Fibroblast of skin of abdomen (primary cell): ENCODE measurements at regions not wholly inside any gene's neighbourhood (a gene's known extent, or its start where the extent isn't known, plus 50 kb on each side); places are given as distances from the start of the nearest gene placed in this dataset.
"Not testable (repeated sequence)": the region's sequence is repeated elsewhere in the genome, so short reads cannot be mapped to it uniquely, and the experiment has no call there.

Experiments
- DNase-seq: peaks from one replicate; pipeline ENCODE4 v3.0.0-alpha.2; 2013

DNA sequence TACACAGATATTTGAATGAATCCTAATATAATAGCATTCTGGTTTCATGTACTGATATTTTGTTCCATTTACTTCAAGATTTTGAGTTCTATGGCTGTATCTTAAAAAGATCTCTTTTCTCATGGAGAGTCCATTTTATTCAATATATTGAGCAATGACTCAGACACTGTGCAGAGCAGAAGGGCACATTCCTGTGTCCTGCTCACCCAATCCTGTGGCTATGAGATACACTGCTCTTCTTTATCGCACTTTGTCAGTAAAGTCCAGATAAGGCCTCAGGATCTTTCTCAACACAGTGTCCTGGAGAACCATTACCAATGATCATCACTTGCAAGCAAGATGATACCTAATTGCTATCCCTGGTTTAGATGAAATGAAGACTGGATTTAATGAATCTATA is 155.0 kb downstream of the CYSLTR2 start:
- DNase-seq = peak; percentile 28

DNA sequence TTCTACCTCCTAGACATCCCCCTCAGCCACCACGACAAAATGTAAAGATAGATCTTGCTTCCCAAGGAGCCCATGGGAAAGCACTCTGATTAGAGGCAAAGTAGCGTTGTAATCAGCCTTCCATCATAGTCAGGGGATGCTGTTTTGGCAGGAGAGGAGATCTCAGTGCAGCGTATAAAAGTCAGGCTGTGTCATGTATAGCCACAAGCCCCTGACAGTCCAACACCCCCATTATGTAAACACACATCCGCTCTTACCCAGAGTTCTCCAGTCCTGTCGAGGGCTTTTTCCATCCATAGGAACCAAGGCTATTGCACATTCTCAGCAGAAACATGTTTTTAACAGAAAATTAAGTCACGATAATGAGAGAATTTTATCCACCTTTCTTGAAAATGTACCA is 156.3 kb downstream of the CYSLTR2 start:
- no peak for DNase-seq

DNA sequence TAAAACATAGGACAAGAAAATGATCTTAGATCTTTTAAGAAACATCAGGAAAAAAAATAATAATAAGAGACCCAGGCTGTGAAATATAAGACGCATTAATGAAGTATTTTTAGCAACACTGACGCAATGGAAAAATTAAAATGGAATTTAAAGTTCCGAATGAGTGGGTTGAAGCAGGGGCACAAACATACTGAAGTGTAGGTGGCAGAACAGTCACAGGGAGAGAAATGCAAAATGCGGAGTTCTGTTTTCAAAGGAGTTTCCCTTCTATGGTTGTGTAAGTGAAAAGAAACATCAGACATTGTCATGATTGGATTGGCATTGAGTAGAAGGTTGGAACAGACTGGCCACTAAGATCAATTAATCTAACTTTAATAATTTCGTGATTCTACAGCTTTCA is 159.8 kb downstream of the CYSLTR2 start:
- no peak for DNase-seq

DNA sequence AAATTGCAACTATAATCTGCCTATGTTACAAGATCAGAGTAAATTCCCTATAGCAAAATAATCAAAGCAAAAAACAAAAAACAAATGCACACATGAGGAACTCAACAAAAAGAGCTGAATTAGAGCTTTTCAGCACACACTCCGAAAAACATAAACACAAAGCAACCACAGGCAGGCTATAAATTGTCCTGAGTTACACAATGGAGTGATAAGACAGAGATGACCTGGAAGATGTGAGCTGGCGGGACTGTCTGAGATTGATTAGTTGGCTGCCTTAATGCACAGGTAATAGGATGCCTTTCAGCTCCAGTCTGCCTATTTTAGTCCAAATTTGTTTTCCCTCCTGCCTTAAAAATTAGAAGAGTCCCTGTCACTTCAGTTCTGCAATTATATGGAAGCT is 159.0 kb upstream of the FNDC3A start:
- DNase-seq = no peak

DNA sequence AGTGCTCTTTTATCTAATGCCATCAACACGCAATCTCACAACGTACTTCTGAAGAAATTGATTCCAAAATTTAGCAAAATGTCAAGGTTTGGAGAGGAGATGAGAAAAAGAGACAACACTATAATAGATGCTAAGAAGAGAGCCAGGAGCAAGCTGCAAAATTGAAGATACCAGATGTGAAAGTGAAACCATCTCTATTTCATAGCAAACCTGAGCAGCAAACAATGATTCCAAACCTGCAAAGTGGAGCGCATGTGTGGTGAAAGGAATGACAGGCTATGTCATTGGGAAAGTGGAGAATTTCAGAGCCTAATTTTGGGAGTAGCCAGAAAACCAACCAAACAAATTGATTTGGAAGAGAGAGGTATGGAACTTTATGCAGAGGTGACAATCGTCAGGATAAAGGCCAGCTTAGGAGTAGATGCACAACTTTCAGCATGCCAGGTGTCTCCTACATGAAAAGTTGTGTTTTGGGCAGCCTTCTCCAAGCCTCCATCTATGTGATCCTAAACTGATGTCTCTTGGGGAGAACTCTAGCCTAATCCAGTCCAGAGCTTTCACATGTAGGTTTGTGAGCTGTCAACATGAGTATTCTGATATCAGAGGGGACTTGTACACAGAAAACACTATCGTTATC is 158.4 kb upstream of the FNDC3A start:
- DNase-seq = no peak

DNA sequence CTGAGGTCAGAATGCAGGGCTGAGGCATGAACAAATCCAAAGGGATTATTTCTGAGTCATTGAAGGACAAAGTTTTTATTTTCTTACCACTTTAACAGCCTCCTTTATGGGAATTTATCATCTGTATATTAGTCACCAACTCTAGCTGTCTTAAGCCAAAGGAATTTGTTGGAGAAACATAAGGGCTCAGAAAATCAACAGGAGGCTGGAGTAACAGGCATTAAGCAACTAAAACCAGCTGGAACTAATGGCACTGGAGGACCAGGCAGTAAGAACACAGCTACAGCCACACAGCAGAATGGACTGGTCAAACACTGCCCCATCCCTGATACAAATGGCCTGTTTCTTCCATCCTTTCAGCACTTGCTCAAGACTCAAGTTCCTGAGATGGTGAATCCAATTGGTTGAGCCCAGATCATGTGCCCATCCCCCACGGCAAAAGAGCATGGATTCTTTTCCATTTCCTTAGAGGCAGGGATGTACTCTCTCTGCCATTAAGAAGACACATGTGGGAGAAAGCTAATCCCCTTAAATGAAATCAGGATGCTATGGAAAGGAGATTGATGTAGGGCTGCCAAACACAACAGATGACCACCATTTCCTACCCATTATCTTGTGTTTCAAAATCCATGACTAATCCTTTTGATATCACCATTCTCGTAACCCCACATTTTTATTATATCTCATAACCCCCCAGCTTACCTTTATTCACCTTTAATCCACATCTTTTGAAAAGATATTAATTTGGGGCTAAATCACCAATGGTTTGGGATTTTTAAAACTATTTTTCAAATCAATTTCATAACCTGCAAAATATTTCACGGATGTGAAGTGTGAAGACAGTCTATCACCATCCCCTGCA is 157.0 kb upstream of the FNDC3A start:
- peak; percentile 92 for DNase-seq

DNA sequence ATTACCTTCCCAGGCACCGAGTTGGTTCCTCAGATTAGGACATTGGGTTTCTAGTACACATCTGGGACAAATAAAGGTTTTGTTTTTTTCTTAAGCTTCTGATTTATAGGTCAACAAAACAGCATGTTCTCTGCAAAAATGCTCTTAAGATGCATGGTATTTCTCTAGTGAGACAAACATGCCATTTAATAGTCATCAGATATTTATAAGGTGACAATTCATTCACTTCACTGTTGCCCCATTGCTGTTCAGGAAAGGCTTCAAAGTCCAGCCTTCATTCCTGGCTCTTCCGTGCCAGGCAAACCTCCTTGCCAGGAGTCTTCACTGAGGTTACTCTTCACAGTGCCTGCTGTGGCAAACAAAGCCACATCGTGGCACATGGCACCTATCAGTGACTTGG is 156.3 kb upstream of the FNDC3A start:
- no peak for DNase-seq

DNA sequence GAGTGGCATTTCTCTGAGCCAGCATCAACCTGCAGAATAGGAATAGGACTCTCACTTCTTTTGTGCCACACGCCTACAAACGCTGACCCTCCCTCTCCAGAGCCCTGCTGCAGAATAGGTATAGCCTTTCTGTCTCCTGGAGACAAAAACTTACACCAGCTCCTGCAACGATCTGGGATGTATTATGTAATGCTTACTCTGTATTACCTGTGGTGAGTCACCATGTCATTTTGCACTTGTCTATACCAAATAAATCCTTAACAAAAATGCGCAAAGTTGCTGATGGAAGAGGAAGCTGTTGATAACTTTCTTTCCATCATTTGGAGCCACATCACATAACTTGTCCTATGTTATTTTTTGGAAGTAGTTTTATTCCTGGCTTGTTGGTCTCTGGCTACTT is 155.8 kb upstream of the FNDC3A start:
- no peak for DNase-seq

DNA sequence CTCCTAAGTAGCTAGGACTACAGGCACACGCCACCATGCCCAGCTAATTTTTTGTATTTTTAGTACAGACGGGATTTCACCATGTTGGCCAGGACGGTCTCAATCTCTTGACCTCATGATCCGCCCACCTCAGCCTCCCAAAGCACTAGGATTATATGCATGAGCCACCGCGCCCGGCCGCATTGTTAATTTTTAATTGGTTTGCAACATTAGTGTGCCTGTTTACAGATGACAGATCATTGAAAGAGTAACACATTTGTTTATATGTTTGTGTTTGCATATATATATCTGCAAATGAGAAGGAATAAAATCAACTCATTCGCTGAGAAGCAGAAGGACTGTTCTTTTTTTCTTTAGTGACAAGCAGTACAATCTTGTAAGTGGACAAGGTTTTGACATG is 152.2 kb upstream of the FNDC3A start:
- DNase-seq = not testable (repeated sequence)

DNA sequence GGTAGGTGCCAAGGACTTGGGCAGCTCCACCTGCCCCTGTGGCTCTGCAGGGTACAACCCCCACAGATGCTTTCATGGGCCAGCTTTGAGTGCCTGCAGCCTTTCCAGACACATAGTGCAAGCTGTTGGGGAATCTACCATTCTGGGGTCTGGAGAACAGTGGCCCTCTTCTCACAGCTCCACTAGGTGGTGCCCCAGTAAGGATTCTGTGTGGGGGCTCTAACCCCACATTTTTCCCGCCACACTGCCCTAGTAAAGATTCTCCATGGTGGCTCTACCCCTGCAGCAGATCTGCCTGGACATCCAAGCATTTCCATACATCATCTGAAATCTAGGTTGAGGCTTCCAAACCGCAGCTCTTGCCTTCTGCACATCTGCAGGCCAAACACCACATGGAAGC is 149.7 kb upstream of the FNDC3A start:
- no peak for DNase-seq

DNA sequence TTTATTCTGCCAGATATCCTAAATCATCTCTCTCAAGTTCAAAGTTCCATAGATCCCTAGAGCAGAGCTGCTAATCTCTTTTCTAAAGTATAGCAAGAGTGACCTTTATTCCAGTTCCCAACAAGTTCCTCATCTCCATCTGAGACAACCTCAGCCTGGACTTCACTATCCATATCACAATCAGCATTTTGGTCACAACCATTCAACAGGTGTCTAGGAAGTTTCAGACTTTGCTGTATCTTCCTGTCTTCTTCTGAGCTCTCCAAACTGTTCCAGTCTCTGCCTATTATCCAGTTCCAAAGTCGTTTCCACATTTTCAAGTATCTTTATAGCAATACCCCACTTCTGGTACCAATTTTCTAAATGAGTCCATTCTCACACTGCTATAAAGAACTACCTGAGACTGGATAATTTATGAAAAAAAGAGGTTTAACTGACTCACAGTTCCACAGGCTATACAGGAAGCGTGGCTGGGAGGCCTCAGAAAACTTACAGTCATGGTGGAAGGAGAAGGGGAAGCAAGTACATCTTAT is 148.7 kb upstream of the FNDC3A start:
- not testable (repeated sequence) for DNase-seq

DNA sequence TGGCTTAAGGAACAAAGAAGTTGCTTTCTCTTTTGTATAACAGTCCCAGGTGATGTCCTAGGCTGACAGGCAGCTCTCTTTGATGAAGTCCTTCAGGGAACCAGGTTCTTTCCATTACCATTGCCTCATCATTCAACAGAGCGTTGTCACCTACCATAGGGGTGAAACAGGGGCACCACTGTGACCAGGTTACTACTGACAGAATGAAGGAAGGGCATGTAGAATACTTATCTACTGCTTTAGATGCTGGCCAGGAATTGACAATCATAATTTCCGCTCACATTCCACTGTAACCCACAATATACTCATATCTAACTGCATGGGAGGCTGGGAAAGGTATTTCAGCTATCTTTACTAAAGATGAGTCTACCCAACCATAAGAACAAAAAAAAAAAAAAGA is 148.0 kb upstream of the FNDC3A start:
- no peak for DNase-seq

DNA sequence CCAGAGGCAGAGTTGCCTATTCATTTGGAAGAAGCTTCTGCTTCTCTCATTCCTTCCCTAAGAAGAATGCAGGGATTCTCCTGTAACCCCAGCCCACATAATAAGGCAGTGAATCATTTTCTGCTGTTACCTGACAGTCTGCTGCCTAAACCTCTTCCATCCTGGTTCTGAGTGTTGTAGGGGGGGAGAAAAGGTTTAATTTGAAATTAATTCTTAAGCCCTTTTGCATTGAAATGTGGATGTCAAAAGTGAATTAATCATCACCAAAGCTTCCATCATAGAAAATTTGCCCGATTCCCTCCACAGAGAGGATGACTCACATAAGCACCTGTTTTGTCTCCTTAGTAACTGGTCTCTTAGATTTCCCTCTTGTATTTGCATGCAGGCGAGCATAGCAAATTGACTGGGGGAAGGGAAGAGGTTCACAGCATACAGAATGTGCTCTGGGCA is 146.7 kb upstream of the FNDC3A start:
- no peak for DNase-seq

DNA sequence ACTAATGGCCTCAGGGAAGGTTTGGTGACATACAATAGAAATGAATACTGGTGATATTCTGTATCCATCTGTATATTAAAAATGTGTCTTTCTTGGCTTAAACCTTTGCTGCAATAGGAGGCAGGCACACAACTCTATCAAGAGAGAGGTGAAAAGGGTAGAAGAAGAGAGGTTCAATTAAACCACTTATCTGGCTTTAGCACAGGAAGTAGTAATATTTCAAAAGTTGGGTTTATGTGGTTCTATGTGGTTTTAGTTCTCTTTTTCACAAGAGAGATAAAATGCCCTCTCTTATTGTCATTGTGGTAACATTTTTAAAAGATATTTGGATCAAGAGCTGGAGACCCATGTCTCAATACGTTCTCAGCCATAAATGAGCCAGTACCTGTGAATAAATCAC is 146.2 kb upstream of the FNDC3A start:
- DNase-seq = no peak

DNA sequence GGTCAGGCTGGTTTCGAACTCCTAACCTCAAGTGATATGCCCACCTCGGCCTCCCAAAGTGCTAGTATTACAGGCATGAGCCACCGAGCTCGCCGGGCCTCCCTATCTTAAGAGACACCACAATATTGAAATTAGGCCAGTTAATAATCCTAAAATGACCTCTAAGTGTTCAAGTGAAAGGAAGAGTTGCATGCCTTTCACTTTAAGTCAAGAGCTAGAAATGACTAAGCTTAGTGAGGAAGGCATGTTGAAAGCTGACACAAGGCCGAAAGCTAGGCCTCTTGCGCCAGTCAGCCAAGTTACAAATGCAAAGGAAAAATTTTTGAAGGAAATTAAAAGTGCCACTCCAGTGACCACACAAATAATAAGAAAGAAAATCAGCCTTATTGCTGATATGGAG is 144.5 kb upstream of the FNDC3A start:
- no peak for DNase-seq

DNA sequence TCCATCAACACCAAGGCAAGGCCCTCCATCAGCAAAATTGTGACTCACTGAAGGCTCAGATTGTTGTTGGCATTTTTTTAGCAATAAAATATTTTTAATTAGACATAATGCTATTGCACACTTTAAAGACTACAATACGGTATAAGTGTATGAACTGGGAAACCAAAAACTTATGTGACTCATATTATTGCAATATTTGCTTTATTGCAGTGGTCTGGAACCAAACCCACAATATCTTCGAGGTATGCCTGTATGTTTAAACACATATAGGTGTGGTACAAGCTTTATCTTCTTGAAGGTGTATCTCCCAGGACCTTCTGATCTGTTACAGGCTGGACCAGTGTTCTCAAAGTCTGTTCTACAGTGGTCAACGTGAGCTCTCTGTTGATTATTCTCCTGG is 142.3 kb upstream of the FNDC3A start:
- no peak for DNase-seq

DNA sequence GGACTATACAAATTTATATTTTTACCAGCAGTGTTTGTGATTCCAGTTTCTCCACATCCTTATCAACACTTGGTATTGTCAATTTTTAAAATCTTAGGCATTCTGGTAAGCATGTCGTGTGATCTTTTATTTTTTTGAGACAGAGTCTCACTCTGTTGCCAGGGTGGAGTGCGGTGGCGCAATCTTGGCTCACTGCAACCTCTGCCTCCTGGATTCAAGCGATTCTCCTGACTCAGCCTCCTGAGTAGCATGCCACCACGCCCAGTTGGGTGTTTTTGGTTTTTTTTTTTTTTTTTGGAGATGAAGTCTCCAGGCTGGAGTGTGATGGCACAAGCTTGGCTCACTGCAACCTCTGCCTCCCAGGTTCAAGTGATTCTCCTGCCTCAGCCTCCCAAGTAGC is 140.4 kb upstream of the FNDC3A start:
- not testable (repeated sequence) for DNase-seq

DNA sequence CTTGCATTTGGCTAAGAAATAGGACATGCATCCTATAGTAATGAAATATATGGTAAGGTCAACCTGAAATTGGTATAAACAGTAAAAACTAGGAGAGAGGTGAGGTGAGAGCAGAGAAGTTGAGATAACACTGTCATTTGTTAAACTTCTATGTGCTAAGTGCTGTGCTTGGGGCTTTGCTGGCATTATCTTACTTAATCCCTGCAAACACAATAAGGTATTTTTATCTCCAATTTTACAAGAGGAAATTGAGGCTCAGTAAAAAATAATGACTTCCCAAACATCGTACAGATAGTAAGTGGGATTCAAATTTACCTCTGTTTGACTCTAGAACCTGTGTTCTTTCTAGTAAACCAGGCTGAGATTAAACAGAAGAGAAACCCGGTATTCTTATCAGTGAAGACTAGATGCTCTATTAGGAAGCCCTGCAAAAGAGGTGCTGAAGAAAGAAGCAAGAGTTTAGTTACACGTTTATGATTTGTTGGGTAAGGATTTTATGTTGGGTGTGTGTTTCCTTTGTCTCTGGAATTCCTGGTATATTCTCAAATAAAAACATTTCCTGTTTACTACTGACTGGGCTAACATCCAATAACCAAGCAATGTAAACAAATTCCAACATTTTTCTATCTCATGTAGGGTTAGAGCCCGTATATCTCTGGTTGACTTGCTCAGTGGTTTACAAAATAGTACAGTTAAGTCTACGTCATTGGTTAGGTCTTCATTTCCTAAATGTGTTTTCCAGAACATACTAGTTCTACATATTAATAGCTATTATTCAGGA is 137.3 kb upstream of the FNDC3A start:
- DNase-seq = no peak

DNA sequence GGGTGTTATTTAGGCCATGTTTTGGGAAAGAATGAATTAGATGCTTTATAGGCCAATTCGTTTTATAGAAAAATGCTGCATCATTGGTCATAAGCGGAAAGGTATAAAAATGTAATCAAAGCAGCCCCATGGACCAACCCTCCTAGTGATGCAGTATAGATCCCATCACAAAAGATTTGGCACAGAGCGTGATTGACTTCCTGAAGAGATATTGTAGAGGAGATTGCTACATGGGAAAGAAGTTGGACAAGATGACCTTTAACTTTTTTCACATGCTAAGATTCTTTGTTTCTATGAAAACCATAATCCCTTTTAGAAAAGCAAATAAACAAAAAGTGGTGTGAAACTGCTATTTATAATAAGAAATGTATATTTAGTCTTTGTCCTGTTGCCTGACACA is 136.5 kb upstream of the FNDC3A start:
- DNase-seq = no peak

DNA sequence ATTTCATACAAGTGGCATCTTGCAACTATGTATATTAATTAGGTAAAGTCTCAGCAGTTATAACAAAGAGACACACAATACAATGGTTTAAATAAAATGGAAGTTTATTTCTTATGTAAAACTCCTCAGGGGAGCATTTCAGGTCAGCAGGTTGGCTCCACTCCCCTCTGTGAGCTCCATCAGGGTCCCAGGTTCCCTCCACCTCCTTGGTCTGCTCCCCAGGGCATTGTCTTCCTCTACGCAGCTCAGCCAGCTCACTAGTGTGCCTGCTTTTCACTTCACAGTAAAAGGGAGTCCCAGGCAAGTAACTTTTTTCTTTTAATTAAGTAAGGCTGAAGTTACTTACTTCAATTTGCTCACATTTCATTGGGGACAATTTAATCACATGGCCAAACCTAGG is 135.3 kb upstream of the FNDC3A start:
- DNase-seq = no peak

DNA sequence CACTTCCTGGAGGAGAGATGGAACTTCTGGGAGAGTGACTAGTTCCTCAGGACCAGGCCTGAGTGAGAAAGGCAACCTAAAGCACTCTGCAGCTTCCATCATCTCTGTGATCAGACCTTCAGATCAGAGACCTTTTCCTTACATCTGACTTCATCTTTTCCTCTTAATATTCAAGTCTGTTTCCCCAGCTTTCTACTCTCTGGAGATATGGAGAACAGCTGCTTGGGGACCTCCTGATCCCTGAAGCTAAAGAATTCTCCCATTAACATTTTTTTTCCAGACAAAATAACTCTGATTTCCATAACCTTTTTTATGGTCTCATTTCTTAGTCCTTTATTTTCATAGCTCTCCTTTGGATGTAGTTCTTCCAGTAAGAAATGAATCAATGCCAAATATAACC is 133.4 kb upstream of the FNDC3A start:
- DNase-seq = no peak

DNA sequence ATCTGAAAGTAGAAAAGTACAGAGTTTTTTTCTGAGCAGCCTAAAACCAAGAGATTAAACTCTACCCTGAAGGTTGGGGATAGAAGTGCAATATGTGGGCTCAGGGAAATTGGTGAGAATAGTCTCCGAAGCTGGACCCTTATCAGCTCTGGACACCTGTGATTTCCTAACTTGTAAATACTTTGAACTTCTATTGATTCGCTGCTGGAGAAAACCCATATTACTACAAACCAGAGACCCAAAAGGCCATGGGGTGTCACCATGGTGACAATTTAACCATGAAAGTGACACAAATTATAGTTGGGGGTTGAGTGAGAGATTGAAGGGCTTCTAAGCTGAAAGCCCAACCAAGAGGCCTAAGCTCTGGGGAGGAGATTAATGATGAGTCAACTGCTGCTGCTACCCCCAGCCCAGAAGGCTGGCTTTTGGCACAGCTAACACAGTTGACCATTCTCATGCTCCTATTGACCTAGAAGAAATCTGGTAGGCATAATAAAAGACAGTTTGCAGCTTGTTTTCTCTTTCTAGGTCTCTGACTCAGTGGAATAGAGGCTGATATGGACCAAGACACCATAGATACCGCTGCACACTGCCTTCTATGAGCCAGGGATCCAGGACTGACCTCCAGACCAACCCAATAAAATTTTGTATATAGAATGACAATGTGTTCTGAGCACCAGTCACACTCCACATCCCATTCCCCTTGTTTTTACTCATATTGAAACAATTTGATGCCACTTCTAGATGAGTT is 131.9 kb upstream of the FNDC3A start:
- DNase-seq = no peak

DNA sequence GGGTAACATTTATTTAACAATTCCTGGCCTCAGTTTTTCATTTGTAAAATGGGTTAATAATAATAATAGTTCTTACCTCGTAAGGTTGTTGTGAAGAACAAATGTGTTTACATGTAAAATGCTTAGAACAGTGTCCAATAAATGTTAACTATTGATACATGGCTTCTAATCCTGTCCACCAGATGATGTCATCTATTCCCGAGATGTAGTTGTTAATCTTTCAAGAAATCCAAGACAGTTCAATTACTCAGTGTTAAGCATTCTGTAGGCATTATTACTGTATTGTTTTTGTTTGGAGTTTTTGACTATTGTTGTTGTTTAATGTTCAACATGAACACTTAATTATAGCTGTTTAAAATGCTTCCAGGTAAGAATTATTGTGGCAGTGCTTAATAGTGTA is 131.0 kb upstream of the FNDC3A start:
- DNase-seq = no peak
